ENCODE measurements at regions not wholly inside any gene's neighbourhood (a gene's known extent, or its start where the extent isn't known, plus 50 kb on each side); places are given as distances from the start of the nearest gene placed in this dataset.
"Not testable (repeated sequence)": the region's sequence is repeated elsewhere in the genome, so short reads cannot be mapped to it uniquely, and the experiment has no call there.

- DNase-seq = no peak
Measured at GRCh38 chrX:93468075-93468474, 205.3 kb downstream of the NAP1L3 start.

- DNase-seq = no peak
Measured at GRCh38 chrX:93466383-93466782, 207.0 kb downstream of the NAP1L3 start.

- DNase-seq = no peak
Measured at GRCh38 chrX:93461060-93461459, 212.3 kb downstream of the NAP1L3 start.

GRCh38 chrX:93454509-93454908, 218.9 kb downstream of the NAP1L3 start:
- no peak for DNase-seq

GRCh38 chrX:93434721-93435120, 238.7 kb downstream of the NAP1L3 start:
- DNase-seq = not testable (repeated sequence)

- no peak for DNase-seq
Measured at GRCh38 chrX:93428497-93428896, 244.9 kb downstream of the NAP1L3 start.

GRCh38 chrX:93422693-93423092, 250.7 kb downstream of the NAP1L3 start:
- peak in 1 of 5 experiments; percentile 3 for DNase-seq

- DNase-seq = no peak
Measured at GRCh38 chrX:93420525-93421082, 252.8 kb downstream of the NAP1L3 start.

GRCh38 chrX:93420090-93420489, 253.3 kb downstream of the NAP1L3 start:
- DNase-seq = no peak

GRCh38 chrX:93419642-93420041, 253.7 kb downstream of the NAP1L3 start:
- DNase-seq = no peak

- no peak for DNase-seq
Measured at GRCh38 chrX:93404121-93404520, 269.3 kb downstream of the NAP1L3 start.

- DNase-seq = no peak
Measured at GRCh38 chrX:93354651-93355050, 318.7 kb downstream of the NAP1L3 start.

- no peak for DNase-seq
Measured at GRCh38 chrX:93346309-93346708, 327.1 kb downstream of the NAP1L3 start.

GRCh38 chrX:93344287-93344686, 329.1 kb downstream of the NAP1L3 start:
- DNase-seq = not testable (repeated sequence)

- no peak for DNase-seq
Measured at GRCh38 chrX:93332329-93332728, 341.0 kb downstream of the NAP1L3 start.

- DNase-seq = no peak
Measured at GRCh38 chrX:93322110-93322509, 351.3 kb downstream of the NAP1L3 start.

- DNase-seq = no peak
Measured at GRCh38 chrX:93319609-93320008, 353.8 kb downstream of the NAP1L3 start.

Data from T-helper 2 cell (primary cell).